ENCODE measurements at regions not wholly inside any gene's neighbourhood (a gene's known extent, or its start where the extent isn't known, plus 50 kb on each side); places are given as distances from the start of the nearest gene placed in this dataset.

GRCh38 chr4:167711517-167711916 is 380.8 kb upstream of the ANXA10 start:
- DNase-seq, result no peak

GRCh38 chr4:167713756-167714155 is 378.6 kb upstream of the ANXA10 start:
- peak; percentile 78 for DNase-seq

- DNase-seq, result peak; percentile 82
Measured at GRCh38 chr4:167715176-167715575, 377.2 kb upstream of the ANXA10 start.

- no peak for DNase-seq
Measured at GRCh38 chr4:167717495-167717894, 374.8 kb upstream of the ANXA10 start.

GRCh38 chr4:167721617-167722486 is 370.5 kb upstream of the ANXA10 start:
- DNase-seq, result peak; percentile 51

- peak; percentile 29 for DNase-seq
Measured at GRCh38 chr4:167722487-167722808, 369.9 kb upstream of the ANXA10 start.

GRCh38 chr4:167724941-167725340 is 367.4 kb upstream of the ANXA10 start:
- no peak for DNase-seq

GRCh38 chr4:167730769-167731168 is 361.6 kb upstream of the ANXA10 start:
- no peak for DNase-seq

GRCh38 chr4:167745024-167745687 is 347.2 kb upstream of the ANXA10 start:
- no peak for DNase-seq

- no peak for DNase-seq
Measured at GRCh38 chr4:167767281-167767680, 325.1 kb upstream of the ANXA10 start.

- no peak for DNase-seq
Measured at GRCh38 chr4:167774646-167775045, 317.7 kb upstream of the ANXA10 start.

GRCh38 chr4:167775375-167775774 is 317.0 kb upstream of the ANXA10 start:
- DNase-seq, result peak; percentile 86

GRCh38 chr4:167779280-167779679 is 313.1 kb upstream of the ANXA10 start:
- DNase-seq, result no peak

GRCh38 chr4:167779864-167780263 is 312.5 kb upstream of the ANXA10 start:
- DNase-seq, result no peak

GRCh38 chr4:167784826-167785225 is 307.5 kb upstream of the ANXA10 start:
- no peak for DNase-seq

- no peak for DNase-seq
Measured at GRCh38 chr4:167785523-167785922, 306.8 kb upstream of the ANXA10 start.

GRCh38 chr4:167786504-167786903 is 305.8 kb upstream of the ANXA10 start:
- DNase-seq, result no peak

- no peak for DNase-seq
Measured at GRCh38 chr4:167787231-167787630, 305.1 kb upstream of the ANXA10 start.

- no peak for DNase-seq
Measured at GRCh38 chr4:167802463-167803212, 289.7 kb upstream of the ANXA10 start.

GRCh38 chr4:167811958-167812357 is 280.4 kb upstream of the ANXA10 start:
- no peak for DNase-seq

- peak; percentile 22 for DNase-seq
Measured at GRCh38 chr4:167826281-167826680, 266.1 kb upstream of the ANXA10 start.

- no peak for DNase-seq
Measured at GRCh38 chr4:167831855-167832254, 260.5 kb upstream of the ANXA10 start.

GRCh38 chr4:167838686-167839085 is 253.7 kb upstream of the ANXA10 start:
- peak; percentile 4 for DNase-seq

GRCh38 chr4:167842487-167842886 is 249.8 kb upstream of the ANXA10 start:
- no peak for DNase-seq

Data from fibroblast of upper back skin (primary cell).